H1 (cell line): ENCODE measurements at regions not wholly inside any gene's neighbourhood (a gene's known extent, or its start where the extent isn't known, plus 50 kb on each side); places are given as distances from the start of the nearest gene placed in this dataset.

ENCODE experiments used
- CTCF ChIA-PET: fragments of 300-600 bp; sonication (Branson Sonifier 250); formaldehyde crosslinking; loops from one replicate; lab custom pipeline; 2021; ENCODE audit not compliant: partially characterized antibody; lab: Charles Lee
- POLR2A ChIA-PET: fragments of 300-600 bp; sonication (Branson Sonifier 250); formaldehyde crosslinking; loops from one replicate; lab custom pipeline; 2021; ENCODE audit warnings: inconsistent platforms; ENCODE audit not compliant: partially characterized antibody; lab: Charles Lee
- DNase-seq, 2 experiments: peaks; one replicate each; pipeline versions ENCODE4 v3.0.0 to v3.0.0-alpha.2; 2010 to 2022; ENCODE audit warnings: low spot score in 2 of 2, low read depth in 1 of 2, mixed read lengths in 1 of 2
- FAIRE-seq: peaks from 2 replicates; lab custom pipeline; 2011; peaks lifted over from hg19 to GRCh38; lab: Jason Lieb, UNC
- H2AFZ ChIP-seq: 2 replicates; pipeline ENCODE4 v1.8.1; 2012; ENCODE audit warnings: low read length, inconsistent platforms
- H2AK5ac ChIP-seq: 2 replicates; pipeline ENCODE4 v1.6.1; 2013; ENCODE audit warnings: low read depth, low read length
- H2BK120ac ChIP-seq: replicated peaks from 2 replicates; pipeline ENCODE3; 2013; ENCODE audit warnings: low read depth, low read length, inconsistent platforms
- H2BK12ac ChIP-seq: 2 replicates; pipeline ENCODE4 v1.6.1; 2013; ENCODE audit warnings: low read depth, low read length
- H2BK15ac ChIP-seq: 2 replicates; pipeline ENCODE4 v1.6.1; 2013; ENCODE audit warnings: low read length
- H2BK20ac ChIP-seq: 2 replicates; pipeline ENCODE4 v1.6.1; 2013; ENCODE audit warnings: low read length
- H2BK5ac ChIP-seq: 2 replicates; pipeline ENCODE4 v1.6.1; 2013; ENCODE audit warnings: low read depth, low read length
- H3K14ac ChIP-seq: 2 replicates; pipeline ENCODE4 v1.6.1; 2013; ENCODE audit warnings: inconsistent platforms; ENCODE audit not compliant: insufficient read length
- H3K18ac ChIP-seq: 2 replicates; pipeline ENCODE4 v1.6.1; 2013; ENCODE audit warnings: low read length; ENCODE audit errors: extremely low read depth
- H3K23ac ChIP-seq: 2 replicates; pipeline ENCODE4 v1.6.1; 2013; ENCODE audit warnings: inconsistent platforms; ENCODE audit not compliant: insufficient read length
- H3K23me2 ChIP-seq: 2 replicates; pipeline ENCODE4 v1.6.1; 2013; ENCODE audit warnings: low read depth, low read length
- H3K27ac ChIP-seq: 2 replicates; pipeline ENCODE4 v1.6.1; 2011; ENCODE audit warnings: low read depth, low read length, inconsistent platforms
- H3K27me3 ChIP-seq, 4 experiments: replicated peaks in 1 of 4; 1 replicate in 1 of 4; 2 replicates in 3 of 4; pipeline versions ENCODE4 v1.6.1 to v1.8.1; 2011 to 2013; ENCODE audit warnings: low read length in 3 of 4, mild to moderate bottlenecking in 3 of 4, inconsistent platforms in 2 of 4, mixed read lengths in 2 of 4, moderate library complexity in 1 of 4; ENCODE audit not compliant: control insufficient read depth in 3 of 4, insufficient read depth in 3 of 4; ENCODE audit errors: extremely low read depth in 1 of 4
- H3K36me3 ChIP-seq, 4 experiments: 2 replicates each; pipeline versions ENCODE4 v1.6.1 to v1.8.1; 2011 to 2013; ENCODE audit warnings: mild to moderate bottlenecking in 4 of 4, low read length in 3 of 4, moderate library complexity in 2 of 4, control low read depth in 1 of 4, inconsistent platforms in 1 of 4; ENCODE audit not compliant: insufficient read depth in 4 of 4, control insufficient read depth in 2 of 4
- H3K4ac ChIP-seq: replicated peaks from 2 replicates; pipeline ENCODE3; 2013; ENCODE audit warnings: low read length, low read depth, mixed read lengths, inconsistent platforms; ENCODE audit not compliant: insufficient read length
- H3K4me1 ChIP-seq, 4 experiments: replicated peaks in 1 of 4; 1 replicate in 1 of 4; 2 replicates in 3 of 4; pipeline versions ENCODE4 v1.6.1 to v1.8.1; 2011 to 2013; ENCODE audit warnings: low read length in 3 of 4, inconsistent platforms in 2 of 4, mixed read lengths in 1 of 4; ENCODE audit not compliant: insufficient read depth in 4 of 4, control insufficient read depth in 3 of 4
- H3K4me2 ChIP-seq, 2 experiments: 2 replicates each; pipeline versions ENCODE4 v1.6.1 to v1.8.1; 2011 to 2013; ENCODE audit warnings: low read depth in 2 of 2, low read length in 2 of 2, control low read depth in 1 of 2, inconsistent platforms in 1 of 2, mild to moderate bottlenecking in 1 of 2; ENCODE audit not compliant: insufficient read depth in 1 of 2
- H3K4me3 ChIP-seq, 4 experiments: fragments of 200-600, 300-600 bp in 1 of 4; sonication (generic), shearing (Covaris generic), sonication (Bioruptor Twin) in 1 of 4; 2 replicates each; pipeline versions ENCODE4 v1.5.1 to v1.8.1; 2011 to 2016; ENCODE audit warnings: low read length in 4 of 4, low read depth in 3 of 4, control low read depth in 2 of 4, inconsistent platforms in 2 of 4, mild to moderate bottlenecking in 2 of 4, mixed read lengths in 1 of 4, moderate library complexity in 1 of 4; ENCODE audit not compliant: insufficient read depth in 2 of 4; ENCODE audit errors: extremely low read depth in 1 of 4
- H3K56ac ChIP-seq: replicated peaks from 2 replicates; pipeline ENCODE3; 2013; ENCODE audit warnings: low read depth, mild to moderate bottlenecking, mixed read lengths, low read length, inconsistent platforms; ENCODE audit not compliant: insufficient read length
- H3K79me1 ChIP-seq: 2 replicates; pipeline ENCODE4 v1.6.1; 2013; ENCODE audit warnings: low read depth, low read length, control low read depth
- H3K79me2 ChIP-seq, 2 experiments: 2 replicates each; pipeline versions ENCODE4 v1.6.1 to v1.8.1; 2012 to 2013; ENCODE audit warnings: low read length in 2 of 2, mild to moderate bottlenecking in 2 of 2, inconsistent platforms in 1 of 2; ENCODE audit not compliant: insufficient read depth in 2 of 2, control insufficient read depth in 1 of 2
- H3K9ac ChIP-seq, 4 experiments: replicated peaks in 1 of 4; 1 replicate in 1 of 4; 2 replicates in 3 of 4; pipeline versions ENCODE4 v1.6.1 to v1.8.1; 2011 to 2013; ENCODE audit warnings: low read depth in 3 of 4, low read length in 3 of 4, control low read depth in 2 of 4, mild to moderate bottlenecking in 2 of 4, moderate library complexity in 2 of 4, inconsistent platforms in 1 of 4; ENCODE audit errors: extremely low read depth in 1 of 4
- H3K9me3 ChIP-seq, 2 experiments: 2 replicates each; pipeline versions ENCODE4 v1.6.1 to v1.8.1; 2012 to 2013; ENCODE audit warnings: mild to moderate bottlenecking in 2 of 2, moderate library complexity in 2 of 2, control low read depth in 1 of 2, inconsistent platforms in 1 of 2, low read depth in 1 of 2, low read length in 1 of 2, mixed read lengths in 1 of 2; ENCODE audit not compliant: insufficient read depth in 2 of 2
- H4K20me1 ChIP-seq, 2 experiments: replicated peaks in 1 of 2; 2 replicates each; pipeline versions ENCODE3 to v1.8.1; 2011 to 2013; ENCODE audit warnings: inconsistent platforms in 2 of 2, low read length in 2 of 2, mild to moderate bottlenecking in 1 of 2; ENCODE audit not compliant: insufficient read depth in 2 of 2, control insufficient read depth in 1 of 2
- H4K5ac ChIP-seq: 2 replicates; pipeline ENCODE4 v1.6.1; 2013; ENCODE audit warnings: low read length, low read depth, mixed read lengths, inconsistent platforms; ENCODE audit not compliant: insufficient read length
- H4K8ac ChIP-seq: 2 replicates; pipeline ENCODE4 v1.8.0; 2013; ENCODE audit warnings: mild to moderate bottlenecking, moderate library complexity, low read length, inconsistent platforms; ENCODE audit not compliant: insufficient read depth; ENCODE audit errors: extremely low read depth
- H4K91ac ChIP-seq: replicated peaks from 2 replicates; pipeline ENCODE3; 2013; ENCODE audit warnings: low read length, mixed read lengths, inconsistent platforms; ENCODE audit not compliant: insufficient read length
- CREB1 ChIP-seq: IDR thresholded peaks from 2 replicates; pipeline ENCODE4 v1.6.1; 2012; ENCODE audit warnings: inconsistent platforms
- NRF1 ChIP-seq: IDR thresholded peaks from 2 replicates; pipeline ENCODE4 v1.6.1; 2011; ENCODE audit warnings: mild to moderate bottlenecking, low read depth, low read length, improper control_type of control experiment
- POU5F1 ChIP-seq: IDR thresholded peaks from 2 replicates; pipeline ENCODE4 v1.6.1; 2011; ENCODE audit warnings: low read depth, mild to moderate bottlenecking, low read length, moderate library complexity
- RAD21 ChIP-seq, 2 experiments: IDR thresholded peaks in 1 of 2; conservative IDR thresholded peaks in 1 of 2; 2 replicates each; pipeline ENCODE4 v1.6.1; 2011; ENCODE audit warnings: low read depth in 2 of 2, low read length in 2 of 2, improper control_type of control experiment in 1 of 2, inconsistent platforms in 1 of 2, mild to moderate bottlenecking in 1 of 2, moderate library complexity in 1 of 2
- SAP30 ChIP-seq: fragments of 300-600 bp; sonication (generic); IDR thresholded peaks from 2 replicates; pipeline ENCODE4 v1.7.1; 2012; ENCODE audit warnings: low read length, moderate library complexity, mild to moderate bottlenecking, inconsistent platforms; ENCODE audit not compliant: insufficient read depth, insufficient replicate concordance
- TAF1 ChIP-seq: IDR thresholded peaks from 2 replicates; pipeline ENCODE4 v1.6.1; 2011; ENCODE audit warnings: mild to moderate bottlenecking, low read depth, low read length
- TEAD4 ChIP-seq: IDR thresholded peaks from 2 replicates; pipeline ENCODE4 v1.6.1; 2012; ENCODE audit warnings: low read depth, low read length, inconsistent platforms, mixed read lengths
- WGBS, 2 experiments: shearing (Covaris generic) in 1 of 2; methylation state at CpG; one replicate each; pipeline versions ENCODE4 v1.1.6 to v1.1.7; 2013 to 2015; ENCODE audit warnings: low lambda C conversion rate in 2 of 2, mixed read lengths in 2 of 2, inconsistent platforms in 1 of 2, low coverage in 1 of 2, missing lambda C conversion rate in 1 of 2; ENCODE audit not compliant: insufficient replicate concordance in 2 of 2, insufficient coverage in 1 of 2, insufficient read length in 1 of 2; ENCODE audit errors: extremely low coverage in 1 of 2, missing lambda C conversion rate in 1 of 2; 5-methylcytosine and 5-hydroxymethylcytosine counted together

DNA sequence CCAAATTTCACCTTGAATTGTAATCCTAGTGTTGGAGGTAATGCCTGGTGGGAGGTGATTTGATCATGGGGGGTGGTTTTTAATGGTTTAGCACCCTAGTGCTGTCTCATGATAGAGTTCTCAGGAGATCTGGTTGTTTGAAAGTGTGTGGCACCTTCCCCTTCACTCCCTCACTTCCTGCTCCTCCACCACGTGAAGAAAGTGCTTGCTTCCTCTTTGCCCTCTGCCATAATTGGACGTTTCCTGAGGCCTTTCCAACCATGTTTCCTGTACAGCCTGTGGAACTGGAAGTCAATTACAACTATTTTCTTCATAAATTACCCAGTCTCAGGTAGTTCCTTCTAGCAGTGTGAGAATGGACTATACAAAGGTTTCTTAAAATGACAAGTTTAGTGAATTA lies 251.8 kb upstream of the NETO1 start:
- H2BK20ac ChIP-seq, result no peak overlapping the region
- H2BK15ac ChIP-seq, result no peak overlapping the region
- no peaks in the 10 kb centered on the region for H3K4me1 ChIP-seq
- no peak overlapping the region for H2BK12ac ChIP-seq
- H3K18ac ChIP-seq, result no peak overlapping the region
- H3K14ac ChIP-seq, result no peak overlapping the region
- no peaks in the 10 kb centered on the region for H4K20me1 ChIP-seq
- no peaks in the 10 kb centered on the region for H3K23me2 ChIP-seq
- TF ChIP-seq SAP30 (no peak), POU5F1 (no peak), TAF1 (no peak), TEAD4 (no peak), CREB1 (no peak), NRF1 (no peak), RAD21 (IDR thresholded peaks at IDR 0.05 in 1 of 2, conservative IDR thresholded peaks at IDR 0.05 in 1 of 2; ENCODE audit: low read depth in 2 of 2, low read length in 2 of 2) (no peak)
- TF ChIP-seq, all 59 proteins: peak for 0
- Histone ChIP-seq H2AFZ (no peak overlapping the region), H4K5ac (no peak overlapping the region), H2BK120ac (no peak overlapping the region), H2BK5ac (no peak overlapping the region), H3K9ac (no peak overlapping the region), H3K23ac (no peak overlapping the region), H3K4ac (no peak overlapping the region), H4K8ac (no peak overlapping the region), H4K91ac (no peak overlapping the region), H3K4me2 (no peak overlapping the region), H3K79me2 (no peaks in the 10 kb centered on the region), H3K4me3 (no peak overlapping the region), H3K27me3 (no peaks in the 10 kb centered on the region), H3K9me3 (no peaks in the 10 kb centered on the region), H3K36me3 (no peaks in the 10 kb centered on the region), H3K79me1 (no peaks in the 10 kb centered on the region), H3K56ac (no peak overlapping the region), H3K27ac (no peak overlapping the region), H2AK5ac (no peak overlapping the region)
- no peak for DNase-seq
- POLR2A ChIA-PET, result no interaction called here
- CTCF ChIA-PET, result no interaction called here
- no peak for FAIRE-seq
- WGBS, 2 experiments, result 87% methylated on average over 2 of the region's 2 CpGs; no CpG with 5 or more reads in 1 of the 2 experiments
